Trophoblast cell (in vitro differentiated cells and primary cell): ENCODE measurements at regions not wholly inside any gene's neighbourhood (a gene's known extent, or its start where the extent isn't known, plus 50 kb on each side); places are given as distances from the start of the nearest gene placed in this dataset.

ENCODE experiments used
- DNase-seq, 2 donors: peaks; one replicate each; pipeline ENCODE4 v3.0.0-alpha.2; 2016
- H2AFZ ChIP-seq: 2 replicates; pipeline ENCODE4 v1.6.1; 2013; ENCODE audit warnings: low read length, moderate library complexity, mild to moderate bottlenecking; ENCODE audit not compliant: insufficient read depth, poor library complexity
- H2AK5ac ChIP-seq: 2 replicates; pipeline ENCODE4 v1.6.1; 2013; ENCODE audit warnings: mild to moderate bottlenecking, low read length
- H2BK120ac ChIP-seq: 2 replicates; pipeline ENCODE4 v1.6.1; 2013; ENCODE audit warnings: low read length, mild to moderate bottlenecking, moderate library complexity; ENCODE audit not compliant: insufficient read depth, poor library complexity
- H2BK12ac ChIP-seq: 2 replicates; pipeline ENCODE4 v1.6.1; 2013; ENCODE audit warnings: mild to moderate bottlenecking, low read length, moderate library complexity
- H2BK5ac ChIP-seq: 2 replicates; pipeline ENCODE4 v1.6.1; 2013; ENCODE audit warnings: low read length, low read depth, moderate library complexity, mild to moderate bottlenecking; ENCODE audit not compliant: poor library complexity
- H3K14ac ChIP-seq: 2 replicates; pipeline ENCODE4 v1.6.1; 2013; ENCODE audit warnings: mild to moderate bottlenecking, low read length
- H3K18ac ChIP-seq: 2 replicates; pipeline ENCODE4 v1.6.1; 2013; ENCODE audit warnings: mild to moderate bottlenecking, low read length
- H3K23ac ChIP-seq: 2 replicates; pipeline ENCODE4 v1.6.1; 2013; ENCODE audit warnings: low read length
- H3K27ac ChIP-seq: 2 replicates; pipeline ENCODE4 v1.5.1; 2013; ENCODE audit warnings: low read depth, mild to moderate bottlenecking, inconsistent platforms, low read length, moderate library complexity
- H3K27me3 ChIP-seq: 2 replicates; pipeline ENCODE4 v1.6.1; 2013; ENCODE audit warnings: inconsistent platforms, mild to moderate bottlenecking, low read length, moderate library complexity; ENCODE audit not compliant: insufficient read depth
- H3K36me3 ChIP-seq, 2 experiments: 1 replicate in 1 of 2; 2 replicates in 1 of 2; pipeline ENCODE4 v1.6.1; 2013; ENCODE audit warnings: low read length in 2 of 2, mild to moderate bottlenecking in 2 of 2, moderate library complexity in 1 of 2; ENCODE audit not compliant: insufficient read depth in 2 of 2, control insufficient read depth in 1 of 2
- H3K4ac ChIP-seq: 2 replicates; pipeline ENCODE4 v1.6.1; 2013; ENCODE audit warnings: low read depth, mild to moderate bottlenecking, low read length, moderate library complexity
- H3K4me1 ChIP-seq, 2 experiments: 1 replicate in 1 of 2; 2 replicates in 1 of 2; pipeline ENCODE4 v1.6.1; 2013; ENCODE audit warnings: low read length in 2 of 2, mild to moderate bottlenecking in 2 of 2, moderate library complexity in 1 of 2; ENCODE audit not compliant: insufficient read depth in 2 of 2, control insufficient read depth in 1 of 2
- H3K4me2 ChIP-seq: 2 replicates; pipeline ENCODE4 v1.6.1; 2013; ENCODE audit warnings: inconsistent platforms, mild to moderate bottlenecking, low read length, moderate library complexity
- H3K4me3 ChIP-seq: 2 replicates; pipeline ENCODE4 v1.5.1; 2013; ENCODE audit warnings: mild to moderate bottlenecking, low read depth, low read length, inconsistent platforms
- H3K79me1 ChIP-seq: one replicate; pipeline ENCODE4 v1.6.1; 2013; ENCODE audit warnings: low read length
- H3K79me2 ChIP-seq: 2 replicates; pipeline ENCODE4 v1.6.1; 2013; ENCODE audit warnings: low read length, mild to moderate bottlenecking; ENCODE audit not compliant: control insufficient read depth, insufficient read depth, poor library complexity
- H3K9ac ChIP-seq: 2 replicates; pipeline ENCODE4 v1.6.1; 2013; ENCODE audit warnings: mild to moderate bottlenecking, low read length
- H3K9me3 ChIP-seq: 2 replicates; pipeline ENCODE4 v1.6.1; 2013; ENCODE audit warnings: low read depth, mild to moderate bottlenecking, control low read depth, inconsistent platforms, low read length; ENCODE audit not compliant: insufficient read depth
- H4K12ac ChIP-seq: 2 replicates; pipeline ENCODE4 v1.6.1; 2013; ENCODE audit warnings: low read depth, mild to moderate bottlenecking, low read length, moderate library complexity
- H4K8ac ChIP-seq: 2 replicates; pipeline ENCODE4 v1.6.1; 2013; ENCODE audit warnings: low read depth, mild to moderate bottlenecking, low read length, moderate library complexity
- H4K91ac ChIP-seq: one replicate; pipeline ENCODE4 v1.6.1; 2013; ENCODE audit warnings: low read depth, mild to moderate bottlenecking, low read length, moderate library complexity
- WGBS: extraction: QIAGEN DNeasy Blood & Tissue Kit; methylation state at CpG from one replicate; pipeline ENCODE4 v1.1.7; 2013; ENCODE audit warnings: missing lambda C conversion rate; ENCODE audit not compliant: insufficient read length, insufficient coverage; ENCODE audit errors: extremely low coverage; 5-methylcytosine and 5-hydroxymethylcytosine counted together

- Histone ChIP-seq H3K23ac (no peak overlapping the region), H3K79me2 (no peaks in the 10 kb centered on the region), H3K14ac (no peak overlapping the region), H2BK5ac (no peak overlapping the region), H3K9ac (no peak overlapping the region), H2BK12ac (no peak overlapping the region), H3K9me3 (no peaks in the 10 kb centered on the region), H4K8ac (no peak overlapping the region), H4K12ac (no peak overlapping the region), H3K27me3 (no peaks in the 10 kb centered on the region), H2BK120ac (no peak overlapping the region), H3K79me1 (no peaks in the 10 kb centered on the region), H3K4ac (no peak overlapping the region), H2AK5ac (no peak overlapping the region), H3K4me3 (no peak overlapping the region), H3K18ac (no peak overlapping the region), H3K4me2 (no peak overlapping the region), H3K36me3 (no peaks in the 10 kb centered on the region), H3K4me1 (peaks cover 0 to 2% of the 10 kb centered on the region in 2 experiments), H4K91ac (no peak overlapping the region), H3K27ac (no peak overlapping the region), H2AFZ (no peak overlapping the region)
- no peak for DNase-seq
- no CpG with 5 or more reads among the region's 2 CpGs for WGBS
Observed at GRCh38 chr17:34176440-34176839, 78.6 kb upstream of the CCL2 start.

GRCh38 chr17:34177642-34178041 is 77.4 kb upstream of the CCL2 start:
- H3K18ac ChIP-seq, result no peak overlapping the region
- no peak overlapping the region for H3K14ac ChIP-seq
- no peak for DNase-seq
- H4K91ac ChIP-seq, result no peak overlapping the region
- H3K4ac ChIP-seq, result no peak overlapping the region
- no peaks in the 10 kb centered on the region for H3K36me3 ChIP-seq
- no peak overlapping the region for H3K23ac ChIP-seq
- no peak overlapping the region for H3K9ac ChIP-seq
- H3K4me2 ChIP-seq, result no peak overlapping the region
- no peak overlapping the region for H4K12ac ChIP-seq
- H3K79me1 ChIP-seq, result no peaks in the 10 kb centered on the region
- H3K27me3 ChIP-seq, result no peaks in the 10 kb centered on the region
- WGBS, result no CpG with 5 or more reads among the region's 1 CpG
- no peak overlapping the region for H3K27ac ChIP-seq
- H2BK120ac ChIP-seq, result no peak overlapping the region
- H2AK5ac ChIP-seq, result no peak overlapping the region
- no peaks in the 10 kb centered on the region for H3K9me3 ChIP-seq
- H2AFZ ChIP-seq, result no peak overlapping the region
- no peak overlapping the region for H4K8ac ChIP-seq
- H2BK5ac ChIP-seq, result no peak overlapping the region
- H3K79me2 ChIP-seq, result no peaks in the 10 kb centered on the region
- H3K4me1 ChIP-seq, result peaks cover 0 to 2% of the 10 kb centered on the region in 2 experiments
- no peak overlapping the region for H2BK12ac ChIP-seq
- H3K4me3 ChIP-seq, result no peak overlapping the region

- no peaks in the 10 kb centered on the region for H3K79me1 ChIP-seq
- H3K14ac ChIP-seq, result no peak overlapping the region
- no peak overlapping the region for H3K18ac ChIP-seq
- H3K4me3 ChIP-seq, result no peak overlapping the region
- H2BK120ac ChIP-seq, result no peak overlapping the region
- H3K9ac ChIP-seq, result no peak overlapping the region
- H3K27me3 ChIP-seq, result no peaks in the 10 kb centered on the region
- no peak overlapping the region for H2BK5ac ChIP-seq
- H3K4ac ChIP-seq, result no peak overlapping the region
- no peak for DNase-seq
- peaks cover 0 to 2% of the 10 kb centered on the region in 2 experiments for H3K4me1 ChIP-seq
- no peak overlapping the region for H2BK12ac ChIP-seq
- H2AFZ ChIP-seq, result no peak overlapping the region
- no peak overlapping the region for H4K8ac ChIP-seq
- no peak overlapping the region for H2AK5ac ChIP-seq
- no peak overlapping the region for H3K27ac ChIP-seq
- H3K9me3 ChIP-seq, result no peaks in the 10 kb centered on the region
- no peaks in the 10 kb centered on the region for H3K36me3 ChIP-seq
- no peaks in the 10 kb centered on the region for H3K79me2 ChIP-seq
- no CpG with 5 or more reads among the region's 3 CpGs for WGBS
- no peak overlapping the region for H4K91ac ChIP-seq
- H3K4me2 ChIP-seq, result no peak overlapping the region
- no peak overlapping the region for H4K12ac ChIP-seq
- no peak overlapping the region for H3K23ac ChIP-seq
Observed at GRCh38 chr17:34178092-34178491, 77.0 kb upstream of the CCL2 start.

GRCh38 chr17:34182036-34182803 is 72.9 kb upstream of the CCL2 start:
- Histone ChIP-seq H3K27me3 (no peaks in the 10 kb centered on the region), H3K36me3 (no peaks in the 10 kb centered on the region), H3K9ac (no peak overlapping the region), H2BK5ac (no peak overlapping the region), H3K18ac (no peak overlapping the region), H3K27ac (no peak overlapping the region), H3K79me2 (no peaks in the 10 kb centered on the region), H3K9me3 (no peaks in the 10 kb centered on the region), H2BK12ac (no peak overlapping the region), H3K4me1 (peaks cover 0 to 2% of the 10 kb centered on the region in 2 experiments), H3K4me2 (no peak overlapping the region), H4K8ac (no peak overlapping the region), H3K4ac (no peak overlapping the region), H4K91ac (no peak overlapping the region), H2AFZ (no peak overlapping the region), H2AK5ac (no peak overlapping the region), H3K79me1 (no peaks in the 10 kb centered on the region), H2BK120ac (no peak overlapping the region), H3K14ac (no peak overlapping the region), H4K12ac (no peak overlapping the region), H3K4me3 (no peak overlapping the region), H3K23ac (no peak overlapping the region)
- no peak for DNase-seq
- no CpG with 5 or more reads among the region's 6 CpGs for WGBS
